GM06990 (cell line): ENCODE measurements at regions not wholly inside any gene's neighbourhood (a gene's known extent, or its start where the extent isn't known, plus 50 kb on each side); places are given as distances from the start of the nearest gene placed in this dataset.

Source experiments
- DNase-seq: peaks from one replicate; pipeline ENCODE4 v3.0.0-alpha.2; 2011; ENCODE audit not compliant: insufficient read length; ENCODE audit errors: extremely low read depth
- H3K27me3 ChIP-seq: replicated peaks from 2 replicates; pipeline ENCODE4 v1.6.0; 2011; ENCODE audit warnings: low read length; ENCODE audit not compliant: control insufficient read depth, insufficient read depth
- H3K36me3 ChIP-seq: 2 replicates; pipeline ENCODE4 v1.5.1; 2011; ENCODE audit warnings: low read length; ENCODE audit not compliant: control insufficient read depth, insufficient read depth
- H3K4me3 ChIP-seq: replicated peaks from 2 replicates; pipeline ENCODE4 v1.5.1; 2011; ENCODE audit warnings: low read depth, mild to moderate bottlenecking, control low read depth, low read length
- CTCF ChIP-seq: IDR thresholded peaks from 2 replicates; pipeline ENCODE4 v1.5.1; 2011; ENCODE audit warnings: low read length, control low read depth, mild to moderate bottlenecking, inconsistent platforms; ENCODE audit not compliant: insufficient read depth, poor library complexity, severe bottlenecking

- Histone ChIP-seq H3K27me3 (no peaks in the 10 kb centered on the region), H3K4me3 (no peak overlapping the region), H3K36me3 (no peaks in the 10 kb centered on the region)
- no peak for TF ChIP-seq CTCF
- DNase-seq: no peak
Observed at GRCh38 chr4:11743236-11743635, 314.5 kb upstream of the HS3ST1 start.

GRCh38 chr4:11741190-11741652 is 312.5 kb upstream of the HS3ST1 start:
- no peak for DNase-seq
- H3K27me3 ChIP-seq: no peaks in the 10 kb centered on the region
- no peaks in the 10 kb centered on the region for H3K36me3 ChIP-seq
- H3K4me3 ChIP-seq: no peak overlapping the region
- TF ChIP-seq CTCF: no peak

GRCh38 chr4:11739992-11740391 is 311.3 kb upstream of the HS3ST1 start:
- Histone ChIP-seq H3K36me3 (no peaks in the 10 kb centered on the region), H3K27me3 (no peaks in the 10 kb centered on the region), H3K4me3 (no peak overlapping the region)
- no peak for TF ChIP-seq CTCF
- no peak for DNase-seq

GRCh38 chr4:11736978-11737377 is 308.3 kb upstream of the HS3ST1 start:
- Histone ChIP-seq H3K36me3 (no peaks in the 10 kb centered on the region), H3K27me3 (no peaks in the 10 kb centered on the region), H3K4me3 (no peak overlapping the region)
- no peak for TF ChIP-seq CTCF
- DNase-seq: no peak

GRCh38 chr4:11735651-11736050 is 307.0 kb upstream of the HS3ST1 start:
- Histone ChIP-seq H3K27me3 (no peaks in the 10 kb centered on the region), H3K4me3 (no peak overlapping the region), H3K36me3 (no peaks in the 10 kb centered on the region)
- DNase-seq: no peak
- TF ChIP-seq CTCF: no peak

- H3K36me3 ChIP-seq: no peaks in the 10 kb centered on the region
- no peaks in the 10 kb centered on the region for H3K27me3 ChIP-seq
- no peak overlapping the region for H3K4me3 ChIP-seq
- no peak for DNase-seq
- TF ChIP-seq CTCF: no peak
Observed at GRCh38 chr4:11732155-11732554, 303.5 kb upstream of the HS3ST1 start.
